Loucy (cell line): ENCODE measurements at regions not wholly inside any gene's neighbourhood (a gene's known extent, or its start where the extent isn't known, plus 50 kb on each side); places are given as distances from the start of the nearest gene placed in this dataset.

Source experiments
- H2AFZ ChIP-seq: fragments of 200-600 bp; sonication (generic); 2 replicates; pipeline ENCODE4 v1.6.0; 2016; ENCODE audit warnings: antibody characterized with exemption, mild to moderate bottlenecking, low read length, moderate library complexity
- H3F3A ChIP-seq: fragments of 200-600 bp; 2 replicates; pipeline ENCODE4 v1.6.0; 2016; ENCODE audit warnings: antibody characterized with exemption, low read depth, mild to moderate bottlenecking
- H3K27me3 ChIP-seq: fragments of 200-600 bp; sonication (generic); 2 replicates; pipeline ENCODE4 v1.6.1; 2014; ENCODE audit warnings: low read length, mild to moderate bottlenecking; ENCODE audit not compliant: insufficient read depth, poor library complexity, severe bottlenecking
- H3K36me3 ChIP-seq: fragments of 200-600 bp; sonication (generic); 2 replicates; pipeline ENCODE4 v1.6.1; 2016; ENCODE audit warnings: low read length; ENCODE audit not compliant: insufficient read depth
- H3K4me1 ChIP-seq: fragments of 200-600 bp; sonication (generic); 2 replicates; pipeline ENCODE4 v1.5.1; 2014; ENCODE audit warnings: low read length, mild to moderate bottlenecking; ENCODE audit not compliant: insufficient read depth, poor library complexity, severe bottlenecking
- H3K4me2 ChIP-seq: fragments of 200-600 bp; sonication (generic); 2 replicates; pipeline ENCODE4 v1.6.0; 2014; ENCODE audit warnings: antibody characterized with exemption, low read length, low read depth, mild to moderate bottlenecking; ENCODE audit not compliant: poor library complexity, severe bottlenecking
- H3K4me3 ChIP-seq: fragments of 200-600 bp; sonication (generic); 2 replicates; pipeline ENCODE4 v1.5.1; 2014; ENCODE audit warnings: low read length, mild to moderate bottlenecking, mixed read lengths; ENCODE audit not compliant: poor library complexity, severe bottlenecking
- H3K79me2 ChIP-seq: fragments of 200-600 bp; sonication (generic); 2 replicates; pipeline ENCODE4 v1.6.1; 2014; ENCODE audit warnings: low read length; ENCODE audit not compliant: insufficient read depth
- H3K9ac ChIP-seq: fragments of 200-600 bp; sonication (generic); 2 replicates; pipeline ENCODE4 v1.6.0; 2014; ENCODE audit warnings: mild to moderate bottlenecking, low read depth, low read length, moderate library complexity; ENCODE audit not compliant: poor library complexity, severe bottlenecking
- H3K9me2 ChIP-seq: fragments of 200-600 bp; sonication (generic); replicated peaks from 2 replicates; pipeline ENCODE4 v1.6.1; 2016; ENCODE audit warnings: low read depth, low read length, mixed read lengths
- H3K9me3 ChIP-seq: fragments of 200-600 bp; sonication (generic); 2 replicates; pipeline ENCODE4 v1.6.1; 2014; ENCODE audit warnings: mild to moderate bottlenecking, antibody characterized with exemption, low read length, low read depth; ENCODE audit not compliant: insufficient read depth
- H4K20me1 ChIP-seq: fragments of 200-600 bp; sonication (generic); 2 replicates; pipeline ENCODE4 v1.6.0; 2014; ENCODE audit warnings: antibody characterized with exemption, low read length, mild to moderate bottlenecking; ENCODE audit not compliant: insufficient read depth, poor library complexity, severe bottlenecking
- CTCF ChIP-seq: fragments of 200-600 bp; sonication (generic); conservative IDR thresholded peaks from 2 replicates; pipeline ENCODE4 v1.5.1; 2014; ENCODE audit warnings: mild to moderate bottlenecking, antibody characterized with exemption, low read length
- EZH2phosphoT487 ChIP-seq: fragments of 200-600 bp; IDR thresholded peaks from 2 replicates; pipeline ENCODE4 v1.6.1; 2018; ENCODE audit warnings: antibody characterized with exemption, mild to moderate bottlenecking, moderate library complexity, borderline replicate concordance

- peaks cover 53% of the 10 kb centered on the region for H3K27me3 ChIP-seq
- no peak overlapping the region for H2AFZ ChIP-seq
- no peak overlapping the region for H3K9ac ChIP-seq
Observed at GRCh38 chr2:226644399-226644865, 155.2 kb downstream of the IRS1 start.

GRCh38 chr2:226643946-226644282 lies 155.7 kb downstream of the IRS1 start:
- TF ChIP-seq EZH2phosphoT487: no peak
- no peak for TF ChIP-seq CTCF
- Histone ChIP-seq H3F3A (no peaks in the 10 kb centered on the region), H3K4me3 (no peak overlapping the region), H3K4me1 (no peaks in the 10 kb centered on the region), H3K36me3 (no peaks in the 10 kb centered on the region), H3K9me2 (no peaks in the 10 kb centered on the region), H3K4me2 (no peak overlapping the region), H3K79me2 (no peaks in the 10 kb centered on the region), H2AFZ (no peak overlapping the region), H3K9me3 (no peaks in the 10 kb centered on the region), H3K9ac (no peak overlapping the region), H4K20me1 (no peaks in the 10 kb centered on the region), H3K27me3 (peaks cover 53% of the 10 kb centered on the region)

More at GRCh38 chr2:226644399-226644865, 155.2 kb downstream of the IRS1 start:
- Histone ChIP-seq H4K20me1 (no peaks in the 10 kb centered on the region), H3K4me2 (no peak overlapping the region), H3K79me2 (no peaks in the 10 kb centered on the region), H3K36me3 (no peaks in the 10 kb centered on the region), H3F3A (no peaks in the 10 kb centered on the region), H3K4me1 (peaks cover 1% of the 10 kb centered on the region), H3K9me3 (no peaks in the 10 kb centered on the region), H3K4me3 (no peak overlapping the region), H3K9me2 (no peaks in the 10 kb centered on the region)
- TF ChIP-seq EZH2phosphoT487: no peak

- no peaks in the 10 kb centered on the region for H4K20me1 ChIP-seq
- no peaks in the 10 kb centered on the region for H3K9me2 ChIP-seq
- H3K9ac ChIP-seq: no peak overlapping the region
- no peaks in the 10 kb centered on the region for H3F3A ChIP-seq
- no peaks in the 10 kb centered on the region for H3K36me3 ChIP-seq
- no peak overlapping the region for H3K4me3 ChIP-seq
- H3K9me3 ChIP-seq: no peaks in the 10 kb centered on the region
- no peaks in the 10 kb centered on the region for H3K79me2 ChIP-seq
- H3K4me2 ChIP-seq: no peak overlapping the region
- peaks cover 53% of the 10 kb centered on the region for H3K27me3 ChIP-seq
- no peak overlapping the region for H2AFZ ChIP-seq
- no peak for TF ChIP-seq CTCF
- no peak for TF ChIP-seq EZH2phosphoT487
- no peaks in the 10 kb centered on the region for H3K4me1 ChIP-seq
Observed at GRCh38 chr2:226643030-226643945, 156.3 kb downstream of the IRS1 start.

- Histone ChIP-seq H3K36me3 (no peaks in the 10 kb centered on the region), H3K4me2 (no peak overlapping the region), H3K4me1 (no peaks in the 10 kb centered on the region), H3K27me3 (peaks cover 47% of the 10 kb centered on the region), H3K9ac (no peak overlapping the region), H3K9me2 (no peaks in the 10 kb centered on the region), H3K4me3 (no peak overlapping the region), H3K9me3 (no peaks in the 10 kb centered on the region), H3K79me2 (no peaks in the 10 kb centered on the region), H3F3A (no peaks in the 10 kb centered on the region), H4K20me1 (no peaks in the 10 kb centered on the region), H2AFZ (no peak overlapping the region)
- no peak for TF ChIP-seq EZH2phosphoT487
- TF ChIP-seq CTCF: no peak
Observed at GRCh38 chr2:226641008-226641407, 158.6 kb downstream of the IRS1 start.
